Stomach (tissue), 8 donors: ENCODE measurements at regions not wholly inside any gene's neighbourhood (a gene's known extent, or its start where the extent isn't known, plus 50 kb on each side); places are given as distances from the start of the nearest gene placed in this dataset.
"Not testable (repeated sequence)": the region's sequence is repeated elsewhere in the genome, so short reads cannot be mapped to it uniquely, and the experiment has no call there.

Source experiments
- DNase-seq, 2 donors: peaks; one replicate each; pipeline versions ENCODE4 v3.0.0 to v3.0.0-alpha.2; 2013 to 2019
- H3K27ac ChIP-seq, 5 donors: fragments of 200-600 bp in 4 of 5; sonication (generic) in 4 of 5; one replicate each; pipeline ENCODE4 v1.5.1; 2013 to 2019; ENCODE audit warnings: mild to moderate bottlenecking in 1 of 5, moderate library complexity in 1 of 5
- H3K27me3 ChIP-seq, 3 donors: fragments of 200-600 bp; sonication (generic); one replicate each; pipeline ENCODE4 v1.5.1; 2017 to 2019; ENCODE audit warnings: mixed run types in 1 of 3
- H3K36me3 ChIP-seq, 4 donors: fragments of 200-600 bp; sonication (generic); 1 replicate in 3 of 4; 2 replicates in 1 of 4; pipeline ENCODE4 v1.5.1; 2016 to 2019
- H3K4me1 ChIP-seq, 4 donors: fragments of 200-600 bp; sonication (generic); one replicate each; pipeline ENCODE4 v1.5.1; 2016 to 2019
- H3K4me3 ChIP-seq, 4 donors: fragments of 200-600 bp; sonication (generic) in 3 of 4; one replicate each; pipeline ENCODE4 v1.5.1; 2016 to 2019; ENCODE audit warnings: mild to moderate bottlenecking in 1 of 4
- H3K9me3 ChIP-seq, 4 donors: fragments of 200-600 bp; sonication (generic); one replicate each; pipeline ENCODE4 v1.5.1; 2016 to 2019
- CTCF ChIP-seq, 7 experiments: fragments of 450-650 bp in 4 of 7; fragments of 200-600 bp in 3 of 7; sonication (generic) in 3 of 7; IDR thresholded peaks; one replicate each; pipeline ENCODE4 v1.5.1; 2016 to 2019; ENCODE audit warnings: antibody characterized with exemption in 7 of 7, control low read depth in 2 of 7, mild to moderate bottlenecking in 1 of 7
- EP300 ChIP-seq: sonication (generic); formaldehyde crosslinking; IDR thresholded peaks from one replicate; pipeline ENCODE4 v1.6.1; 2017; ENCODE audit warnings: antibody characterized with exemption
- POLR2A ChIP-seq, 4 donors: fragments of 450-650 bp; IDR thresholded peaks; one replicate each; pipeline ENCODE4 v1.6.1; 2016; ENCODE audit warnings: antibody characterized with exemption in 4 of 4, control low read depth in 2 of 4, mild to moderate bottlenecking in 1 of 4, moderate library complexity in 1 of 4
- POLR2AphosphoS5 ChIP-seq, 3 donors: sonication (generic); formaldehyde crosslinking; IDR thresholded peaks; one replicate each; pipeline ENCODE4 v1.6.1; 2016; ENCODE audit warnings: antibody characterized with exemption in 3 of 3
- WGBS, 5 donors: extraction: QIAGEN DNeasy Blood & Tissue Kit in 3 of 5; methylation state at CpG; one replicate each; pipeline versions ENCODE4 v1.1.5 to v1.1.7; 2013 to 2018; 5-methylcytosine and 5-hydroxymethylcytosine counted together
- intact Hi-C: fragments of 100-400 bp; cut with DNase I; formaldehyde crosslinking; loops from one replicate; pipeline ENCODE4 v1.15.1; 2023; ENCODE audit warnings: low total_unique reads
- donor health status: healthy with polysubstance abuse.
- donor health status: Bipolar disorder and iron deficiency.
- donor health status: healthy.

GRCh38 chr2:59824314-59824713 is 729.1 kb downstream of the BCL11A start:
- Histone ChIP-seq H3K9me3 (no peaks in the 10 kb centered on the region), H3K36me3 (no peaks in the 10 kb centered on the region), H3K4me1 (no peaks in the 10 kb centered on the region), H3K27ac (no peak overlapping the region), H3K4me3 (no peak overlapping the region), H3K27me3 (no peaks in the 10 kb centered on the region)
- DNase-seq: peak in 1 of 2 donors; percentile 12
- intact Hi-C loops: no loop called here
- TF ChIP-seq POLR2AphosphoS5 (IDR thresholded peaks at IDR 0.05) (no peak), CTCF (IDR thresholded peaks at IDR 0.05) (no peak), EP300 (no peak), POLR2A (IDR thresholded peaks at IDR 0.05) (no peak)
- WGBS, 5 donors: 68 to 86% (median 80%) methylated on average over 4 of the region's 4 CpGs

DNA sequence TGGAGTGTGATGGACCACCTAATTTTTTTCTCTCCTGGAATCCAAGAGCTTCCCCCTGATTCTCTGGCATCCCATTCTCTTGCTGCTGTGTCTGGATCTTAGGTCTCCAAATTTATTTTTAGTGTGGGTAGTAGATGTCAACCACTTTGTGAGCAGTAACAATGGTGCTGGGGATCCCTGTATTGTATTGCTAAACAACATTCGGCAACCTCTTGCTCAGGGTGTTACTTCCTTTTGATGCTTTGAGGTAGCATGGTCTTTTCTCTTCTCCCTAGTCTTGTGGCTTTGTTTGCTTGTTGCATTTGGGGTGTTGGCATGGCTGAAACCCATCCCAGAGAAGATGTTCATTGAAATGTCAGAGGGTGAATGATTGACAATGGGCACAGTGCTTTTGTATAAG is 737.4 kb downstream of the BCL11A start:
- no peaks in the 10 kb centered on the region for H3K4me1 ChIP-seq
- no peak overlapping the region for H3K4me3 ChIP-seq
- no peak overlapping the region for H3K27ac ChIP-seq
- H3K36me3 ChIP-seq: no peaks in the 10 kb centered on the region
- no peak for DNase-seq
- H3K27me3 ChIP-seq: no peaks in the 10 kb centered on the region
- intact Hi-C loops: no loop called here
- WGBS, 5 donors: 70 to 86% (median 80%) methylated on average over 1 of the region's 1 CpG
- TF ChIP-seq CTCF (IDR thresholded peaks at IDR 0.05) (no peak), POLR2AphosphoS5 (IDR thresholded peaks at IDR 0.05) (no peak)
- H3K9me3 ChIP-seq: no peaks in the 10 kb centered on the region

DNA sequence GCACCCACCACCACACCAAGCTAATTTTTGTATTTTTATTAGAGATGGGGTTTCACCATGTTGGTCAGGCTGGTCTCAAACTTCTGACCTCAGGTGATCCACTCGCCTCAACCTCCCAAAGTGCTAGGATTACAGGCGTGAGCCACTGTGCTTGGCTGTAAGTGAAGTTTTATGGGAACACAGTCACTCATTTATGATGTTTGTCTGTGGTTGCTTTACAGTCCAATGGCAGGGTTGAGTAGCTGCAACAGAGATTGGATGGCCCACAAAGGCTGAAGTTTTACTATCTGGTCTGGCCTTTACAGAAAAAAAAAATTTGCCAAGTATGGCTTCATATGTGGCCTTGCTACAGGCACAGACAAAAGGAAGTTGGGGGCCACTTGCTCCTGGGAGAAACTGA is 743.2 kb downstream of the BCL11A start:
- intact Hi-C loops, H3K27me3 ChIP-seq: not testable (repeated sequence)

DNA sequence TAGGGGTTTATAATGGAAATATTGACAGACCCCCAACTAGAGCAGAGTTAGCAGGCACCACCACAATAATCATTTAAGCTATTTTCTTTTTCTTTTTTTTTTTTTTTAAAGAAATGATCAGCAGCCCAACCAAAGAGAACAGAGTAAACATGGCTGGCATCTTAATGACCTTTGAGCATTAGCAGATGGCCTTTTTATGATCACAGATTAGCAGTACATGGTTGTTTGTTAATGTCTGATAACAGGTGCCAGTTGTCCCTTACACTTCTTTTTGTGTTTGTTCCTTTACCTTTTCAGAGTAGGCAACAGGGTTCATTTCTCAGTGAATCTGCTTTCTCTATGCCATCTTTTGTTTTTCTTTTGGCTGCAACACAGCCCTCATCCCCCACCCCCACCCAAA is 747.0 kb downstream of the BCL11A start:
- no peak for TF ChIP-seq CTCF (IDR thresholded peaks at IDR 0.05)
- no peak for TF ChIP-seq POLR2AphosphoS5 (IDR thresholded peaks at IDR 0.05)
- TF ChIP-seq EP300: no peak
- no peak for TF ChIP-seq POLR2A (IDR thresholded peaks at IDR 0.05)
- intact Hi-C loops: no loop called here
- no peak overlapping the region for H3K4me3 ChIP-seq
- H3K27ac ChIP-seq: no peak overlapping the region
- H3K27me3 ChIP-seq: no peaks in the 10 kb centered on the region
- H3K4me1 ChIP-seq: no peaks in the 10 kb centered on the region
- no peaks in the 10 kb centered on the region for H3K36me3 ChIP-seq
- no peaks in the 10 kb centered on the region for H3K9me3 ChIP-seq
- DNase-seq: no peak

More for the DNA sequence above, 743.2 kb downstream of the BCL11A start:
- not testable (repeated sequence) for H3K4me3 ChIP-seq, DNase-seq, H3K4me1 ChIP-seq, H3K36me3 ChIP-seq, H3K9me3 ChIP-seq, H3K27ac ChIP-seq
- 94 to 99% (median 95%) methylated on average over 2 of the region's 2 CpGs for WGBS, 5 donors

DNA sequence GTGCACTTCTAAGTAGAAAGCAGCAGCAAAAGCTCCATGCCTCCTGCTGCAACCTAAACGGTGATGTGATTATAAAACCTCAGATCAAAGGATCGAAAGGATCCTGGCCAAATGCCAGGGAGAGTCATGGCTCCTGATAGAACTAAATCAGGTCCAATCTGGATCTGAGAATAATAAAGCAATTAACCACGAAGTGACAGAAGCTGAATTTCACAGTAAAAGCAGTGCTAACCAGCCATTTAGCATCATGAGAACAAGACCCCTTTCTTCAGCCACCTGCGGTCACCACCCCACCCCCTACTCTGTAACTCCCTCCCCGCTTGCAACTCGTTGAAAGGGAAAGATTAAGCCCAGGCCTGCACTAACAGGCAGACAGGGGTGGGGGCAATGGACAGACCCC is 748.7 kb downstream of the BCL11A start:
- H3K27me3 ChIP-seq: no peaks in the 10 kb centered on the region
- peak in 1 of 2 donors; percentile 18 for DNase-seq
- no peaks in the 10 kb centered on the region for H3K4me1 ChIP-seq
- TF ChIP-seq POLR2A (IDR thresholded peaks at IDR 0.05) (no peak), POLR2AphosphoS5 (IDR thresholded peaks at IDR 0.05) (no peak), EP300 (no peak), CTCF (IDR thresholded peaks at IDR 0.05) (no peak)
- intact Hi-C loops: no loop called here
- H3K27ac ChIP-seq: no peak overlapping the region
- no peak overlapping the region for H3K4me3 ChIP-seq
- H3K36me3 ChIP-seq: no peaks in the 10 kb centered on the region
- WGBS, 5 donors: 55 to 68% (median 56%) methylated on average over 6 of the region's 6 CpGs
- no peaks in the 10 kb centered on the region for H3K9me3 ChIP-seq
